ENCODE measurements at regions not wholly inside any gene's neighbourhood (a gene's known extent, or its start where the extent isn't known, plus 50 kb on each side); places are given as distances from the start of the nearest gene placed in this dataset.

- peak; percentile 62 for DNase-seq (ENCODE audit: low spot score)
These were observed 235.3 kb upstream of the CEP162 start for GRCh38 chr6:84462698-84463097.

GRCh38 chr6:84461461-84461860, 234.0 kb upstream of the CEP162 start:
- DNase-seq (ENCODE audit: low spot score), result no peak

- DNase-seq (ENCODE audit: low spot score), result no peak
These were observed 233.0 kb upstream of the CEP162 start for GRCh38 chr6:84460491-84460890.

- DNase-seq (ENCODE audit: low spot score), result no peak
These were observed 232.0 kb upstream of the CEP162 start for GRCh38 chr6:84459401-84459800.

- DNase-seq (ENCODE audit: low spot score), result no peak
These were observed 230.8 kb upstream of the CEP162 start for GRCh38 chr6:84458271-84458670.

GRCh38 chr6:84457276-84457675, 229.8 kb upstream of the CEP162 start:
- no peak for DNase-seq (ENCODE audit: low spot score)

GRCh38 chr6:84456803-84457202, 229.4 kb upstream of the CEP162 start:
- DNase-seq (ENCODE audit: low spot score), result no peak

- DNase-seq (ENCODE audit: low spot score), result no peak
These were observed 228.1 kb upstream of the CEP162 start for GRCh38 chr6:84455511-84456029.

- DNase-seq (ENCODE audit: low spot score), result peak; percentile 5
These were observed 226.1 kb upstream of the CEP162 start for GRCh38 chr6:84453499-84453898.

GRCh38 chr6:84450018-84450417, 222.6 kb upstream of the CEP162 start:
- no peak for DNase-seq (ENCODE audit: low spot score)

- no peak for DNase-seq (ENCODE audit: low spot score)
These were observed 221.8 kb upstream of the CEP162 start for GRCh38 chr6:84449220-84449619.

GRCh38 chr6:84448331-84448730, 220.9 kb upstream of the CEP162 start:
- DNase-seq (ENCODE audit: low spot score), result no peak

GRCh38 chr6:84447651-84448050, 220.2 kb upstream of the CEP162 start:
- no peak for DNase-seq (ENCODE audit: low spot score)

GRCh38 chr6:84445068-84445467, 217.6 kb upstream of the CEP162 start:
- no peak for DNase-seq (ENCODE audit: low spot score)

- no peak for DNase-seq (ENCODE audit: low spot score)
These were observed 214.8 kb upstream of the CEP162 start for GRCh38 chr6:84442208-84442607.

- DNase-seq (ENCODE audit: low spot score), result no peak
These were observed 214.0 kb upstream of the CEP162 start for GRCh38 chr6:84441456-84441855.

GRCh38 chr6:84434550-84434949, 207.1 kb upstream of the CEP162 start:
- DNase-seq (ENCODE audit: low spot score), result no peak

GRCh38 chr6:84432619-84433018, 205.2 kb upstream of the CEP162 start:
- no peak for DNase-seq (ENCODE audit: low spot score)

GRCh38 chr6:84428300-84428907, 201.0 kb upstream of the CEP162 start:
- peak; percentile 68 for DNase-seq (ENCODE audit: low spot score)

- DNase-seq (ENCODE audit: low spot score), result no peak
These were observed 198.7 kb upstream of the CEP162 start for GRCh38 chr6:84425971-84426705.

- no peak for DNase-seq (ENCODE audit: low spot score)
These were observed 197.5 kb upstream of the CEP162 start for GRCh38 chr6:84424956-84425355.

- DNase-seq (ENCODE audit: low spot score), result no peak
These were observed 195.0 kb upstream of the CEP162 start for GRCh38 chr6:84422380-84422968.

GRCh38 chr6:84421031-84421430, 193.6 kb upstream of the CEP162 start:
- no peak for DNase-seq (ENCODE audit: low spot score)

Measured in GM03348 (cell line).